GM19372 (cell line): ENCODE measurements at regions not wholly inside any gene's neighbourhood (a gene's known extent, or its start where the extent isn't known, plus 50 kb on each side); places are given as distances from the start of the nearest gene placed in this dataset.

Experiments
- ATAC-seq: cut with Tn5 transposase; IDR thresholded peaks from one replicate; pipeline ENCODE4 v1.9.1; 2021; ENCODE audit warnings: mild to moderate bottlenecking, low read depth, moderate library complexity; ENCODE audit not compliant: unreplicated experiment

DNA sequence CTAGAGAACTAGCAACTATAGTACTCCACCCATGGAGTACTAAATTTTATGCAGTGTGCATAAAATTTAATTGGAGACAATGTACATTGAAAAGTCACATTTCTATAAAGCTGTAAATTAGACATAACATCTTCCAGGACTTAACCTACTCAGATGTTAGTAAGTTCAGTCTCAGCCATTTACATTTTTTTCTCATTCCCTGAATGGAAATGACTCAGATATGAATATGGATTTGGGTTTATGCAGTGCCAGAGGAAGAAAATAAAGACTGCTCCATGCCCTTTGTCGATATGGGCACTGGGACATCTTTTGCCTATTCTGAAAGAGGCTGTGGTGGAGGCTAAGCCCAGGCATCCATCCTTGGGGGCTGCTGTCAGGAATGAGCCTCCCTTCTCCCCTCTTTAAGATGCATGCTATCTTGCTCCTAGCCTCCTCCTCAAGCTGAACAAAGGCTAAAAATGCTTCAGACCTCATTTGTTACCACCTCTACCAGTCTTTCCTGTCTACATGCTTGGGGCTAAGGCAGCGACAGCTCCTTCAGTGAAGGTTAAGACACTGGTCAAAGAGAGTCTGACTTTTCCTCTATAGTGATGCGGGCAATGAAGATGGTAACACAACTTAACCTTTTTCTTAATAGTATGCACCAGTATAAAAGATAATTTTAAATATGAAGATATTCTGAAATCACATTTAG, 486.8 kb upstream of the ANKRD30A start:
- ATAC-seq: no peak

DNA sequence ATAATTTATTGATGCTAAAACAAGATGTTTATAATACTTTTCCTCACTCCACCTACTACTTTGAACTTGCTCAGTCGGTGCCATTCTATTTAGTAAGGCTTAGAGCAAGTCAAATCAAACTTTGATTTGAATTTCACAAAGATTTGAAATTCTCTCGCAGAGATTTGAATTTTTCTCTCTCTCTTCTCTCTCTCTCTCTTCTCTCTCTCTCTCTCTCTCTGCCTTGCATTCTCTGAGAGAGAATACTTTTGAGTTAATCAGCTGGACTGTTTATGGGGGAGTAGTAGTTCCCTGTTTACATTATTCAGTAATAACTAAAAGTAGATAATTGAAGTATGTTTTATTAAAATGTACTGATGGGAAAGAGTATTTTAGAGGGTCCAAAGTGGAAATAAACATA, 488.5 kb upstream of the ANKRD30A start:
- ATAC-seq: no peak

DNA sequence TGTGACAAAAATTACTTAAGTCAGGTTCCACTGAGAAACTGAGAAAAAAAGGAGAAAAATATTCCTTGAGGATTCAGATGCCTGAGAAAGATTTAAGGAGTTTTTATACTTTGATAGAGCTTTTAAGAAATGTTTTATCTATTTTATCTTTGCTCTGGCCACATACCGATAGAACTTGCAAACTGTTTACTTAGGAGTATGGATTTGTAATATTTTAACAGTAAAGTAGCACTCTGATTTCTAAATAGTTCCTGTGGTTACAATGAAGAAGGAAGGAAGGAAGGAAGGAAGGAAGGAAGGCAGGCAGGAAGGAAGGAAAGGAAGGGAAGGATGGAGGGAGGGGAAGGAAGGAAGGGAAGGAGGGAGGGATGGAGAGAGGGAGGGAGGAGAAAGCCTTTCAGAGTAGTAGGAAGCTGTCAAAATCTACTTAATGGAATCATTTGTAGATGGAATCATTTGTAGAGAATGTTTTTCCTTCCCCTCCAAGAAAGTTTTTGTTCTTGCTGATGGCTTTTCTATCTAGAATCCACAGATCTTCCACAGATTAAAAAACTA, 489.0 kb upstream of the ANKRD30A start:
- ATAC-seq: no peak

DNA sequence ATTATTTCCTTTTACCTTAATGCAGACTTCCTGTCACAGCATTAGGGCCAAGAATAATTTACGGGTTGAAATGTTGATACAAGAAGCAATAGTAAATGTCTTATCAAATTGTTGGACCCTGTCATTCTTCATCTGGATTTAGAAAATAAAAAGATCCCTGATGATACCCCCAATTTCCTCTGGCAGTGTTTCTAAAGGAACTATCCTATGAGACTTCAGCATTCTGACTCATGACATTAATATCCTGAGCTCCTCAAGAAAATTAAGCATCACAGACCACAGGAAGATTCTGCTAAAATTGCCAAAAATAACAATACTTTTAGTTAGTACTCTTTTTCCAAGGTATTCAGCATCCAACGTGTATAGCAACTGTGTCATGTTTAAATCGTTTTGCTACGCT, 490.5 kb upstream of the ANKRD30A start:
- ATAC-seq: no peak

DNA sequence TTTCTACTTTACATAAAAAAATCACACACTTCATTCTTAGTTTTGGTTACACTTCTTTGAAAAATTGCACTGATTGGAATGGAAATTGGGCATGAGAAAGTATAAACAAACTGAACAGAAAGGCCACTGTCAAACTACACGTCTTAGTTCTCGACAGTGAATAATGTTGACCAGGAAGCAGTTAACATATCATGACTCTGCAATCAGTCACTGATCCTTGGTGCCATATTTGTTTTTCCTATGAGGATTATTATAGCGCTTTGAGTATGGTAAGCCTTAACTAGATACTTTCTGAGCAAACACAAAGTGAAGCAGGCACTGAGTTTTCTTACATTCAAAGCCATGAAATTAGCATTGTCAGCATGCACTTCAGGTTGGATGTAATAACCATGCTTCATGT, 495.1 kb upstream of the ANKRD30A start:
- no peak for ATAC-seq

DNA sequence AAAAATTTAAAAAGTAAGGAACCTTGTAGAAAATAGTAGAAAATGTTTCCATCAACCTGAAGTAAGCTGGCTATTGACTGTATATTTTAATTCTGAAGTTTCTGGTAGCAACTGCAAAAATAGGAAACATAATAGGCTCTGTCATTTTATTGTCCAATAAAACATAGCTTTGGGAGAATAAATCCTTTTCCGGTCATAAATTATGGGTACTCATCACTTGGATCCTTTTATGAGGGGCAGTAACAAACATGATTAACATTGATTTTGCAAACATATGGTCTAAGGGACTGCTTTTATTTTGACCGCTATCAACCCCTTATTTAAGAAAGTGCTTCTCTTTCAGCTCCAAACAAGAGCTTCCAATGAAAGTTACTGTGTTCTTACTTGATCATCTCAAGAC, 495.9 kb upstream of the ANKRD30A start:
- ATAC-seq: no peak

DNA sequence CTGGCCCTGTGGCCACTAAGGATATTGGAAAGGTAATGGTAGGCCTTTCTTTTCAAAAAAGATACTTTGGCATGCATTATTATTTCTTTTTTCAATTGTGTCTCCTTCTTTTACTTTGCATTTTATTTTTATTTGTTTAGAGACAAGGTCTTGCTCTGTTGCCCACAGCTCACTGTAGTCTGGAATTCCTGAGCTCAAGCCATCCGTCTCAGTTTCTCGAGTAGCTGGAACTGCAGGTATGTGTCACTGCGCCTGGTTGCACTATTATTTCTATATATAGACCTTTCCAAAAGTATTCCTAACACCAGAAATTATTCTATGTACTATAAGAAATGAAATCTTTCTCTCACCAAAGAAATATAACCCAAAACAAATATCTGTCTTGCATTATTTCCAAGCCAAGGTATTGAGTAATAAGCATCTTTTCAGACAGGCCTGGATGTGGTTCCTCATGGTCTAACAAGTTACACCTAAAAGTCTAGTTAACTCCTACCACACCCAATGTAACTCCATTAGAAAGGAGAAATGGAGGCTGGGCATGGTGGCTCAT, 500.8 kb upstream of the ANKRD30A start:
- no peak for ATAC-seq

DNA sequence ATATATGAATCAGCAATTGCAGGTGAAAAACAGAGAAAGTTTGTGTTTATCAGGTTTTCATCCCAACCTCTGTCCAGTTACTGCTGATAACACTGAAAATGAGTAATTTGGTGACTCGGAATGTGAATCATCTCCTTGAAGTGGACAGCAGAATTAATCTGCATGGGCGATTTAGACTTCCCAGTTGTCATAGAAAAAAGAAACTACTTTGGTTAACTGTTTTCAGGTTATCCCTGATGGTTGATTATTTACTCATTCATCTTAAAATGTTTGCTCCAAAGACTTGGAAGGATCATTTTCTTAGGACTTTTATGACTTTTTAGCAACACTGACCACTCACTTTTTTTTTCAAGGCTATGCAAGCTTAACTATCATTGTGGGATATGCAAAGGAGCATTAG, 504.1 kb upstream of the ANKRD30A start:
- ATAC-seq: no peak

DNA sequence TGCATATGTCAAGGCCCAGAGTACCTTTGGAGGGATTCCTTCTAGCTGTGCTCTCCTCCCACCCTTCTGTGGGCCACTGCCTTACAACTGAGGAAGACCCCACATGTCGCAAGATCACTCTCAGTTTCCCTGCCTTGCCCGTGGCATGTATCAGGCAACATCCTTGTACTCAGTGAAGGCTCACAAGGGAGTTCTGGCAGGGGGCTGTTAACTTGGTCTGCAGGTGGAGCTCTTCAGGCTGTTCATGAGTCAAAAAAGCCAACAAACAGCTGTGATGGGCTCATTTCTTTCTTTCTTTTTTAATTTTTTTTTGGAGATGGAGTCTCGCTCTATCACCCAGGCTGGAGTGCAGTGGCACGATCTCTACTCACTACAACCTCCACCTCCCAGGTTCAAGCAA, 513.0 kb upstream of the ANKRD30A start:
- no peak for ATAC-seq

DNA sequence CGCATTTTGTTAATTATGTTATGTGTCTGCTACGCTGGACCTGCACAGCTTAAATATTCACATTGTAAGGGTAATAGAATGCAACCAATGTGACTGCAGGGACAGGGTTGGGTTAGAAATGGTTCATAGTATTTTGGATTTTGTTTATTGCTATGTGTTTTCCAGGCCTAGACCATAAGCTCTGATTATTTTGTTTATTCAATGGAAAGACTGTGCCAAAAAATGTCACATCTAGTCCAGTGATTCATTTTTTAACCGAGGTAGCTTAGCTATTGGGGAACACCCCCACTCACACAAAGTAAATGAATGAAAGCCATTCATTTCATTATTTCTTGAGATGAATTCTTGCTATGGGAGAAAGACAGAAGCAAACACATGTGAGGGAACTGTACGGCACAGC, 516.5 kb upstream of the ANKRD30A start:
- no peak for ATAC-seq

DNA sequence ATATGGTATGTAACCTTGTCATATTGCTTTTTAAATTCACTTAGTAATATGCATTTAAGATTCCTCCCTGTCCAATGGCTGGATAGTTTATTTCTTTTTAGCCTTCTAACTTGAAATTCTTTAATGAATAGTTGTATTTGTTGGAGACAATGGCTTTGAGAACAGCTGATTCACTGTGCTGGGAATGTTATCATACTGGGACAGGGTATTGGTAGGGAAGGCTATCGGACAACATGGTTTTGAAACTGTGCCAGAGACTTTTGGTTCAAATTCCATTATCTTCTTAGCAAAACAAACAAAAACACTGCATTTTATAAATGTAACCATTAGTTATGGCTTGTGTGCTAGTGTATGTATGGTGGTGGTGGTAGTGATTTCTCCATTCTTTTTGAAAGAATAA, 517.1 kb upstream of the ANKRD30A start:
- ATAC-seq: no peak

DNA sequence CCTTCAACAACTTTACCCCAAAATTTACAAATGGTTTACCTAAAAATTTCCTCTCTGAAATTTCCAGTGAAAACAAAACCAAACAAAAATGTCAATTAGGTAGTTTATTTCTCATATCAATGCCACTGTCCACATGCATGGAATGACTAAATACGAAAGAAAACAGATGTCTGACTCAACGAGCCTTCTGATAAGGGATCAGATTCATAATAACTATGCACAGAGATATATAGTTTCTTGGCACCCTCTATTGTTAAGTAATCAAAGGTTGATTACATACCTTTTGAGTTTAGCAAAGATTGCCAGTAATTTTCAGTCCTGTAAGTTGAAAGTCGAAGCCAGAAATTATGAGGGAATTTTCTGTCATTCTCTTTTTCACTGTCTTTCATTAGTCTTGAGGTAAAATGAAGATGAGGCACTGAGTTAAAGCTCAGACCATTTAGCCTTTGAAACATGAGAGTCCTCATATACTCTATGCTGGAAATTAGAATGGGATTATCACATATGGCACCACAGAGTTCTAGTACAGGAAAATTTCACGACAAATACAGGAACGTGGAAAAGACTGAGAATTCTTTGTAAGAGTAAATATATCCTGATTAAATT, 519.1 kb upstream of the ANKRD30A start:
- no peak for ATAC-seq

DNA sequence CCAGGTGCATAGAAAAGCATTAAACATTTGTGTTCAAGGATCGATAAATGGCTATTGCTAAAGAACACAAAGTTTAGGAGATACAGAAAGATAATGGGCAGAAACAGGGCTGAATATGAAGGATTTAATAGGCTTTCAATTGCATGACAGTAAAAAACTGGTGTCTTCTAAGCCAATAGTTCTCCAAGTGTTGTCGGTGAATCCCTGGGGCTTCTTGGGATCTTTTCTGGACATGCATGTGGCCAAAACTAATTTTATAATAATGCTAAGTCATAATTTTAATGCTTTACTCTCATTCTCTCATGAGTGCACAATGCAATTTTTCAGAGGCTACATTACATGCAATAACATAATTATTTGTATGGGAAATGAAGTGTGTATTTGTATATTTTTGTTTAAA, 521.1 kb upstream of the ANKRD30A start:
- ATAC-seq: no peak

DNA sequence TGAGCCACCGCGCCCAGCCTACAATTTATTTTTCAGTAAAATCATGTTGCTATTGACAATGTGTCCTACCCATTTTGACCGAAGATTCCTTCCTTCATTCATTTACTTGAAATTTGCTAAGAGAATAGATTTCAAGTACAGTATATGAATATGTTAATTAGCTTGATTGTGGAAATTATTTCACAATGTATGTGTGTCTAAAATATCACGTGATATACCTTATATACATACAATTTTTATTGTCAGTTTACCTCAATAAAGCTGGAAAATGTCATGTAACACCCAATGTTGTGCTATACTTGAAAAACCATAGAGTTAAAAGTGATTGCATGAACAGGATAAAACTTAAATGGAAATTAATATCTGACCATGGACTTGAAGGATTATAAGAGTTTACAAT, 521.7 kb upstream of the ANKRD30A start:
- no peak for ATAC-seq

DNA sequence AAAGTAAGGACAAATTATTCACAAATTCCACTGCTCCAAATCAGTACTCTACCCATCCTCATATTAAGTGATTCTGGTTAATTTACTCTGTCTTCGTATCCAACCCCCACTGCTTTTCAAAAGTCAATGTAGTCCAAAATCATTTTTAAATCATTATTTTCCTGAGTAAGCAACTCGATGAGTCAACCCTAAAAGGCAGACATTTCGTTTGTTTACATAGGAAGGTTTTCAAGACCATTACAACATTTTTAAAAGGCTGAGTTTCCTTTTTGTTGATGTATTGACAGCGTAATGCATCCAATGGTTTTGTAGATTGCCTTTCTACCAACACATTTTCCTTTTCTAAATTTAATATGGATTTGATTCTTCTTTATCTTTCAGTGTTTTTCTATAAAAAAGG, 523.0 kb upstream of the ANKRD30A start:
- no peak for ATAC-seq

DNA sequence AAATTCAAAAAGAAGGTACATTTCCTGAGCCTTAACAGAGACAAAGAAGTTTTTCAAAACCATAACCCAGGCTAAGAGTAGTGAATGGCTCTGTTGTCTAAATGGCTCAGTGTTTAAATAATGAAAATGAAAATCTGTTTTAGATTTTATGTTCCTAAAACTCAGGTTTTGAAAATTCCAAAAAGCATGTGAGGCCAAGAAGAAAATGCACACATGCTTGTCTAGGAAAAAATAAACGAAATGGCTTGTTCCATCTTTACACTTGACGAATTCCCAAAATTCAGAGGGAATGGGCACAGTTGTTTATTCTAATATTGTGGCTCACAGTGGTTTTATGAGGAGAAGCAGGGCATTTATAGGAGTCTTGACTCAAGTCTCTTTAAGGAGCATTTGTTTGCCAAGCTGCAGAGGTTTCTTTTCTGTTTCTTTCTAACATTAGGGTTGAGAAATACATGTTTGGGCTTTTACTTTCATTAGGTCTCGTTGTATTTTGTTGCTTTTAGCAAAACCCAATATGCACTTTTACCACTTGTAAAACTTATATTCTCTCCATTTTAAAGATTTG, 527.6 kb upstream of the ANKRD30A start:
- ATAC-seq: no peak

DNA sequence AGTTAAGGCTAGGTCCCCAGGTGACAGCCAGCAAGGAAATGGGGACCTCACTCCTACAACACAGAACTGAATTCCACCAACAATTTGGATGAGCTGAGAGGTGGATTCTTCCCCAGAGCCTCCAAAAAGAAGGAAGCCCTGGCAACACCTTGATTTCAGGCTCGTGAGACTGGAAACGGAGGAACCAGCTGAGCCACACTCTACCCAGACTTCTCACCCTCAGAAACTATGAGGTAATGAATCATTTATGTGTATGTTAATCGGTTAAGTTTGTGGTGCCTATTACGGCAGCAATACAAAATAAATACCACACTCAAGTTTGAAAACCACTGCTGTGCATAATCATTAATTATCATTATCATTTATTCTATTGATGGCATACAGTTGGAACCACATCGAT, 532.4 kb upstream of the ANKRD30A start:
- no peak for ATAC-seq

DNA sequence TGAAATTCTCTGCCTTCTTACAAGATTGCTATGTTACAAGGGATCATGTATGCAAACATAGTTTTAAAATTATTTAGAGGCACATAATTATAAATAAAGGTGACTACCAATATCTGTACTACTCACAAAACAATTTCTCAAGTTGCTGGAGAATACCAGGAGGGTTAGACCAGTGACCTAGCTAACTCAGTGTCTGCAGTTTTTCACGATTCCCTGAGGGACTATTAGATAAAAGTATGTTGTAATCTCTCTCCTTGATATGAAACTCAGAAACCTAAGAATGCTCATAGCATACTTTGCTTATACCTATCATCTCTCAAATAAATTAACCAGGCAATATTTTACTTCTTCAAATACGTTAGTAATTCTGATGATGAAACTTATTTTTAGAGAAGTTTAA, 534.0 kb upstream of the ANKRD30A start:
- ATAC-seq: no peak

DNA sequence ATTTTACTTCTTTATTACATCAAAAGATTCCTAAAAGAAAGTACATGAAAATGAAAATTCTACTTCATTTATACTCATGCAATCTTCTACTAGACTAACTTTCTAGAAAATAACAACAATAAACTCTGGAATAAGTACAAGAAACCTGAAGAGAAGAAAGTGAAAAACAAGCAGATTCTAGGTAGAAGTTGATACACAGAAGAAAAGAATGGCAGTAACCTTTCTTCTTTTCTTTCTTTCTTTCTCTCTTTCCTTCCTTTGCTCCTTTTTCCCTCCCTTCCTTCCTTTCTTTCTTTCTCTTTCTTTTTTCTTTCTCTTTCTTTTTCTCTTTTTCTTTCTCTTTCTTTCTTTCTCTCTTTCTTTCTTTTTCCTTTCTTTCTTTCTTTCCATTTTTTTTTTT, 541.7 kb upstream of the ANKRD30A start:
- ATAC-seq: no peak

DNA sequence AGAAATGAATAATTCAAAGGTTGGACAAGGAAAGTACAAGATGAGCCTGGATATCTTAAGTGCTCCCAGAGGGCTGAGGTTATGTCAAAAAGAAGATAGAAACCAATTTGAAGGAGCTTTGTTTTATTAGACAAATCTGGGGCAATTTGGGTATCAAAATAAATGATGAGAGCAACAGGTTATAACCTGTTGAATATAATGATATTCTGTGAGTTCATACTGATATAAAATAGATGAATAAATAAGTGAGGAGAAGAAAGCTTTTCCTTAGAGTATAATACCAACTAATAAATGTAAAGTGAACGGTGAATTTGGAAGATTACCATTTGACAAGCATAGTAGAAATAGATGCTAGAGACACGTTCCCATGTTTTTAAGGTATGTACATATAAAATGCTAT, 544.2 kb upstream of the ANKRD30A start:
- no peak for ATAC-seq

DNA sequence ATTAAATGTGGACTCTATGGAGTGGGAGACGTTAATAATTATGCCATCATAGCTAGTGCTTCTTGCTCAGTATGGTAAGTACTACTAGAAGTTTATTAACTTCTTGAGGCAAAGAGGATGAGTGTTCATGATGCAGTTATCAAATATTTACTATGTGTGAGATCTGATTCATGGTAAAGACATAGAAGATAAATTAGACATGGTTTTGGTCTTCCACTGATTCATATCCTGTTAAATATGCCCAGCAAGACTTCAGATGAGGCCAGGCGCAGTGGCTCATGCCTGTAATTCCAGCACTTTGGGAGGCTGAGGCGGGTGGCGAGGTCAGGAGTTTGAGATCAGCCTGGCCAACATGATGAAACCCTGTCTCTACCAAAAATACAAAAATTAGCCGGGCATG, 547.1 kb upstream of the ANKRD30A start:
- no peak for ATAC-seq

DNA sequence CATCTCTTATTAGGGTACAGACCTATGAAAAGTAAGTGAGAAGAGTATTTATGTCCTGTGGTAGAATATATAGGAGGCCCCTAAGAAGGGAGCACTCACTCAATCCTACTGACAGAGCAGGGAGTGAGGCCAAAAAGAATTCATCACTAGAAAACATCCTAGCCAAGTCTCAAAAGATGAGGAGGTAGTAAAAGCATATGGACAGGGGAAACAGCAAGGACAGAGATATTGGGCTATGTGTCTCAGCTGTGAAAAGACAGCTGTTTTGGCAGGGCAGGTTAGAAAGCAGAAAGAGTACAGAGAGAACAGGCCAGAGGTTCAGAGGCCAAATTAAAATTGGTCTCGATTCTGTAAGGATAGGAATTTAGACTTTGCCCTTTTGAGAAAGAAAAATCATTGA, 548.3 kb upstream of the ANKRD30A start:
- ATAC-seq: no peak
